WTC11 (cell line): ENCODE measurements at regions not wholly inside any gene's neighbourhood (a gene's known extent, or its start where the extent isn't known, plus 50 kb on each side); places are given as distances from the start of the nearest gene placed in this dataset.

Experiments used
- ATAC-seq: fragments of 200-7000 bp; cut with Tn5 transposase; 2 replicates; pipeline ENCODE4 v1.10.0; 2021; ENCODE audit warnings: mild to moderate bottlenecking, moderate library complexity
- CTCF ChIA-PET: fragments of 300-600 bp; sonication (Branson Sonifier 250); formaldehyde crosslinking; loops from one replicate; lab custom pipeline; 2021; ENCODE audit warnings: antibody characterized with exemption; lab: Charles Lee
- POLR2A ChIA-PET: fragments of 350-600 bp; sonication (Branson Sonifier 250); formaldehyde crosslinking; loops from one replicate; lab custom pipeline; 2021; ENCODE audit warnings: antibody characterized with exemption; lab: Charles Lee
- DNase-seq: peaks from one replicate; pipeline ENCODE4 v3.0.0; 2021; ENCODE audit warnings: low spot score
- H3K27ac Mint-ChIP-seq: 2 replicates; pipeline ENCODE4 v1.8.0; 2021; ENCODE audit warnings: mixed read lengths
- H3K27me3 Mint-ChIP-seq: 2 replicates; pipeline ENCODE4 v1.8.0; 2021; ENCODE audit warnings: low read depth, mild to moderate bottlenecking, moderate library complexity, mixed read lengths
- H3K36me3 Mint-ChIP-seq: 2 replicates; pipeline ENCODE4 v1.8.0; 2021; ENCODE audit warnings: mixed read lengths
- H3K4me1 Mint-ChIP-seq: 2 replicates; pipeline ENCODE4 v1.8.0; 2022; ENCODE audit warnings: mixed read lengths
- H3K4me3 Mint-ChIP-seq: 2 replicates; pipeline ENCODE4 v1.8.0; 2021; ENCODE audit warnings: mild to moderate bottlenecking, moderate library complexity, mixed read lengths
- H3K9me3 Mint-ChIP-seq: 2 replicates; pipeline ENCODE4 v1.8.0; 2021; ENCODE audit warnings: mixed read lengths
- ELF4 ChIP-seq: sonication (generic); formaldehyde crosslinking; IDR thresholded peaks from 2 replicates; pipeline ENCODE4 v1.8.1; 2022; ENCODE audit warnings: low read depth, mild to moderate bottlenecking, moderate library complexity, missing genetic modification reagents
- EMX1 ChIP-seq: fragments of 250-450 bp; sonication (Bioruptor Pico); IDR thresholded peaks from 2 replicates; pipeline ENCODE4 v1.8.0; 2021; ENCODE audit warnings: mild to moderate bottlenecking
- FOXJ3 ChIP-seq: sonication (generic); formaldehyde crosslinking; IDR thresholded peaks from 2 replicates; pipeline ENCODE4 v1.9.0; 2021; ENCODE audit warnings: missing genetic modification reagents, mild to moderate bottlenecking, borderline replicate concordance
- GABPB1 ChIP-seq: sonication (generic); formaldehyde crosslinking; IDR thresholded peaks from 2 replicates; pipeline ENCODE4 v1.8.1; 2023; ENCODE audit warnings: mild to moderate bottlenecking, missing genetic modification reagents
- GRHL2 ChIP-seq: fragments of 250-450 bp; sonication (Bioruptor Pico); IDR thresholded peaks from 2 replicates; pipeline ENCODE4 v1.8.0; 2022; ENCODE audit warnings: mild to moderate bottlenecking, moderate library complexity; ENCODE audit not compliant: insufficient replicate concordance, severe bottlenecking
- IRF2 ChIP-seq: sonication (generic); formaldehyde crosslinking; IDR thresholded peaks from 2 replicates; pipeline ENCODE4 v1.8.0; 2022; ENCODE audit warnings: low read depth, missing genetic modification reagents, borderline replicate concordance
- NFYB ChIP-seq: sonication (generic); formaldehyde crosslinking; conservative IDR thresholded peaks from 2 replicates; pipeline ENCODE4 v1.8.0; 2022; ENCODE audit warnings: low read depth, missing genetic modification reagents
- NR1H2 ChIP-seq: sonication (generic); formaldehyde crosslinking; IDR thresholded peaks from 2 replicates; pipeline ENCODE4 v1.9.0; 2021; ENCODE audit warnings: mild to moderate bottlenecking, moderate library complexity, missing genetic modification reagents
- NR2C2 ChIP-seq: sonication (generic); formaldehyde crosslinking; IDR thresholded peaks from 2 replicates; pipeline ENCODE4 v1.8.0; 2022; ENCODE audit warnings: mild to moderate bottlenecking, missing genetic modification reagents
- SP1 ChIP-seq: sonication (generic); formaldehyde crosslinking; conservative IDR thresholded peaks from 2 replicates; pipeline ENCODE4 v1.8.1; 2022; ENCODE audit warnings: missing genetic modification reagents
- TCF7 ChIP-seq: sonication (generic); formaldehyde crosslinking; IDR thresholded peaks from 2 replicates; pipeline ENCODE4 v1.8.0; 2022; ENCODE audit warnings: mild to moderate bottlenecking, low read depth, missing genetic modification reagents, moderate library complexity
- TEAD1 ChIP-seq: sonication (generic); formaldehyde crosslinking; IDR thresholded peaks from 2 replicates; pipeline ENCODE4 v1.8.0; 2022; ENCODE audit warnings: mild to moderate bottlenecking, missing genetic modification reagents
- ZBTB21 ChIP-seq: sonication (generic); formaldehyde crosslinking; IDR thresholded peaks from 2 replicates; pipeline ENCODE4 v1.8.1; 2023; ENCODE audit warnings: mild to moderate bottlenecking, missing genetic modification reagents, borderline replicate concordance
- ZNF121 ChIP-seq: sonication (generic); formaldehyde crosslinking; IDR thresholded peaks from 2 replicates; pipeline ENCODE4 v1.8.0; 2023; ENCODE audit warnings: missing genetic modification reagents
- ZNF232 ChIP-seq: sonication (generic); formaldehyde crosslinking; IDR thresholded peaks from 2 replicates; pipeline ENCODE4 v1.8.0; 2022; ENCODE audit warnings: mild to moderate bottlenecking, missing genetic modification reagents
- ZNF263 ChIP-seq: sonication (generic); formaldehyde crosslinking; IDR thresholded peaks from 2 replicates; pipeline ENCODE4 v1.8.1; 2022; ENCODE audit warnings: low read depth, mild to moderate bottlenecking, moderate library complexity, missing genetic modification reagents
- ZNF396 ChIP-seq: fragments of 250-450 bp; sonication (Bioruptor Pico); IDR thresholded peaks from 2 replicates; pipeline ENCODE4 v1.8.0; 2021; ENCODE audit warnings: mild to moderate bottlenecking, moderate library complexity, borderline replicate concordance
- TF ChIP-seq, protein P1 (sequence below): sonication (generic); formaldehyde crosslinking; IDR thresholded peaks from 2 replicates; pipeline ENCODE4 v1.8.1; 2022; ENCODE audit warnings: low read depth, missing genetic modification reagents, borderline replicate concordance
- TF ChIP-seq, protein P2 (sequence below): fragments of 200-600 bp; IDR thresholded peaks from 2 replicates; pipeline ENCODE4 v1.8.0; 2022; ENCODE audit warnings: antibody characterized with exemption
- TF ChIP-seq, protein P3 (sequence below): sonication (generic); formaldehyde crosslinking; IDR thresholded peaks from 2 replicates; pipeline ENCODE4 v1.8.1; 2022; ENCODE audit warnings: low read depth, mild to moderate bottlenecking, moderate library complexity, missing genetic modification reagents, borderline replicate concordance
- TF ChIP-seq, protein P4 (sequence below): fragments of 250-450 bp; sonication (Bioruptor Pico); IDR thresholded peaks from 2 replicates; pipeline ENCODE4 v1.9.0; 2021; ENCODE audit warnings: mild to moderate bottlenecking, borderline replicate concordance
- TF ChIP-seq, protein P5 (sequence below): sonication (generic); formaldehyde crosslinking; IDR thresholded peaks from 2 replicates; pipeline ENCODE4 v1.8.1; 2023; ENCODE audit warnings: mild to moderate bottlenecking, missing genetic modification reagents, moderate library complexity
- TF ChIP-seq, protein P6 (sequence below): fragments of 250-450 bp; sonication (Bioruptor Pico); conservative IDR thresholded peaks from 2 replicates; pipeline ENCODE4 v1.9.0; 2021; ENCODE audit warnings: mild to moderate bottlenecking
- TF ChIP-seq, protein P7 (sequence below): sonication (generic); formaldehyde crosslinking; IDR thresholded peaks from 2 replicates; pipeline ENCODE4 v1.8.1; 2022; ENCODE audit warnings: mild to moderate bottlenecking, missing genetic modification reagents, moderate library complexity, borderline replicate concordance

DNA sequence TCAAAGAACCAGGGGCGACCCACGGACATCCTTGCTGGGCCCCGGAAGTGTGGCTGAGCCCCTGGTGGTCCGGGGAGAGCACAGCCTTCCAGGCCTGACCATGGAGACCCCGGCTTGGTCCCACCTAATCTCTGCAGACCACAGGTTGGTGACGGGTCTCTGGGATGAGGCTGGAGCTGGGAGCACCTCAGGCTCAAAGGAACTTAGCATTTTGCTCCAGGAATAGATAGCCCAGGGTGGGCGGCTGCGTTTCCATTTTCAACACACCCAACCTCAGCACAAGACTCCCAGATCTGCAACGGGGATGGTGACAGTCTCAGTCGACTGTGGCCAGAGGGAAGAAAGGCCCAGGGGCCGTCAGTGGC, 58.5 kb downstream of the FOXL3 start (continued):
- TF ChIP-seq, protein P1, sequence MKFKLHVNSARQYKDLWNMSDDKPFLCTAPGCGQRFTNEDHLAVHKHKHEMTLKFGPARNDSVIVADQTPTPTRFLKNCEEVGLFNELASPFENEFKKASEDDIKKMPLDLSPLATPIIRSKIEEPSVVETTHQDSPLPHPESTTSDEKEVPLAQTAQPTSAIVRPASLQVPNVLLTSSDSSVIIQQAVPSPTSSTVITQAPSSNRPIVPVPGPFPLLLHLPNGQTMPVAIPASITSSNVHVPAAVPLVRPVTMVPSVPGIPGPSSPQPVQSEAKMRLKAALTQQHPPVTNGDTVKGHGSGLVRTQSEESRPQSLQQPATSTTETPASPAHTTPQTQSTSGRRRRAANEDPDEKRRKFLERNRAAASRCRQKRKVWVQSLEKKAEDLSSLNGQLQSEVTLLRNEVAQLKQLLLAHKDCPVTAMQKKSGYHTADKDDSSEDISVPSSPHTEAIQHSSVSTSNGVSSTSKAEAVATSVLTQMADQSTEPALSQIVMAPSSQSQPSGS, result no peak
- TF ChIP-seq TEAD1 (CRISPR knock-in tag), result no peak
- TF ChIP-seq NFYB, result no peak
- TF ChIP-seq ZBTB21 (CRISPR knock-in tag), result no peak
- no peak for TF ChIP-seq ZNF263 (CRISPR knock-in tag)
- TF ChIP-seq SP1 (CRISPR knock-in tag), result no peak
- TF ChIP-seq IRF2 (CRISPR knock-in tag), result no peak
- TF ChIP-seq, protein P2, sequence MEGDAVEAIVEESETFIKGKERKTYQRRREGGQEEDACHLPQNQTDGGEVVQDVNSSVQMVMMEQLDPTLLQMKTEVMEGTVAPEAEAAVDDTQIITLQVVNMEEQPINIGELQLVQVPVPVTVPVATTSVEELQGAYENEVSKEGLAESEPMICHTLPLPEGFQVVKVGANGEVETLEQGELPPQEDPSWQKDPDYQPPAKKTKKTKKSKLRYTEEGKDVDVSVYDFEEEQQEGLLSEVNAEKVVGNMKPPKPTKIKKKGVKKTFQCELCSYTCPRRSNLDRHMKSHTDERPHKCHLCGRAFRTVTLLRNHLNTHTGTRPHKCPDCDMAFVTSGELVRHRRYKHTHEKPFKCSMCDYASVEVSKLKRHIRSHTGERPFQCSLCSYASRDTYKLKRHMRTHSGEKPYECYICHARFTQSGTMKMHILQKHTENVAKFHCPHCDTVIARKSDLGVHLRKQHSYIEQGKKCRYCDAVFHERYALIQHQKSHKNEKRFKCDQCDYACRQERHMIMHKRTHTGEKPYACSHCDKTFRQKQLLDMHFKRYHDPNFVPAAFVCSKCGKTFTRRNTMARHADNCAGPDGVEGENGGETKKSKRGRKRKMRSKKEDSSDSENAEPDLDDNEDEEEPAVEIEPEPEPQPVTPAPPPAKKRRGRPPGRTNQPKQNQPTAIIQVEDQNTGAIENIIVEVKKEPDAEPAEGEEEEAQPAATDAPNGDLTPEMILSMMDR, result no peak
- TF ChIP-seq EMX1 (CRISPR knock-in tag), result no peak

DNA sequence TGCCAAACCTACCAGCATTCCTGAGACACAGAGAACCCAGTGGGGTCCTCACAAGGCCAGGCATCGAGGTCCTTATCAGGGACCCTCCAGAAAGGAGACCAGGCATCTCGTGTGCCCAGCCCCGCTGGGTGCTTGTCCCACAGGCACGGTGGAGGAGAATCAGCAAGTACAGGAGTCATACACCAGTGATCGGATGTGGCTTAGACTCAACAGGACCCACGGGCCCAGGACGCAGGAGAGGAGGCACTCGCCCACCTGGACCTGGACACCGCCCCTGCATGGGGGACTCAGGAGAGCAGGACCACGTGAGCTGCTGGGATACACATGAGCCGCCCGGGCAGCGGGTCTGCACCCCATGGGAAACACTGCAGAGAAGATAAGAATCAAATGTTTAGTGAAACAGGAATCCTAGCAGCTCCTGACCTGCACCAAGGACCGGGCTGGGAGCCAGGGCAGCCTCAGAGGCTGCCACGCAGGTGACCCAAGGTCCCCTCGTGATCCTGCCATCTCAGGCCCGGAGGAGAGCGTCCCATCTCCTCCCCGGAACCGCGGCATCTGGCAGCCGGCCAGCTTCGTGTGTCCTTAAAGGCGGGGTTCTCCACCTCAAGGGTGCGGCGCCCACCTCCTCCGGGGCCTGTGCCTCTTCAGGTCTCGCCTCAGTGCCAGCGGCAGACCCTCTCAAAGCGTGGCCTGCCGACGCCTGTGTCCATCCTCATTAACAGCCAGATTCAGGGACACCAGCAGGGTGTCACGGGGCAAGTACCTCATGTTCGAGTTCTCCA, 59.2 kb downstream of the FOXL3 start:
- H3K27ac Mint-ChIP-seq, result peak overlapping the region; percentile 36; the same call in 1 of the 2 replicates
- H3K36me3 Mint-ChIP-seq, result no peaks in the 10 kb centered on the region
- ChIA-PET CTCF (no interaction called here), POLR2A (no interaction called here)
- no peaks in the 10 kb centered on the region for H3K9me3 Mint-ChIP-seq
- 0 out of 2 replicates have a peak, but pooled peaks cover 2% of the 10 kb centered on the region for H3K4me1 Mint-ChIP-seq
- no peak for DNase-seq
- no peaks in the 10 kb centered on the region for H3K27me3 Mint-ChIP-seq
- no peak overlapping the region for H3K4me3 Mint-ChIP-seq
- ATAC-seq, result no peak
- no peak for TF ChIP-seq ZNF121 (CRISPR knock-in tag)
- no peak for TF ChIP-seq FOXJ3 (CRISPR knock-in tag)
- TF ChIP-seq IRF2 (CRISPR knock-in tag), result no peak
- no peak for TF ChIP-seq NR2C2
- TF ChIP-seq, protein P3, sequence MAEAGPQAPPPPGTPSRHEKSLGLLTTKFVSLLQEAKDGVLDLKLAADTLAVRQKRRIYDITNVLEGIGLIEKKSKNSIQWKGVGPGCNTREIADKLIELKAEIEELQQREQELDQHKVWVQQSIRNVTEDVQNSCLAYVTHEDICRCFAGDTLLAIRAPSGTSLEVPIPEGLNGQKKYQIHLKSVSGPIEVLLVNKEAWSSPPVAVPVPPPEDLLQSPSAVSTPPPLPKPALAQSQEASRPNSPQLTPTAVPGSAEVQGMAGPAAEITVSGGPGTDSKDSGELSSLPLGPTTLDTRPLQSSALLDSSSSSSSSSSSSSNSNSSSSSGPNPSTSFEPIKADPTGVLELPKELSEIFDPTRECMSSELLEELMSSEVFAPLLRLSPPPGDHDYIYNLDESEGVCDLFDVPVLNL, result no peak
- TF ChIP-seq GRHL2 (CRISPR knock-in tag), result no peak
- TF ChIP-seq GABPB1 (CRISPR knock-in tag), result no peak
- TF ChIP-seq ELF4 (CRISPR knock-in tag), result no peak
- TF ChIP-seq, protein P4, sequence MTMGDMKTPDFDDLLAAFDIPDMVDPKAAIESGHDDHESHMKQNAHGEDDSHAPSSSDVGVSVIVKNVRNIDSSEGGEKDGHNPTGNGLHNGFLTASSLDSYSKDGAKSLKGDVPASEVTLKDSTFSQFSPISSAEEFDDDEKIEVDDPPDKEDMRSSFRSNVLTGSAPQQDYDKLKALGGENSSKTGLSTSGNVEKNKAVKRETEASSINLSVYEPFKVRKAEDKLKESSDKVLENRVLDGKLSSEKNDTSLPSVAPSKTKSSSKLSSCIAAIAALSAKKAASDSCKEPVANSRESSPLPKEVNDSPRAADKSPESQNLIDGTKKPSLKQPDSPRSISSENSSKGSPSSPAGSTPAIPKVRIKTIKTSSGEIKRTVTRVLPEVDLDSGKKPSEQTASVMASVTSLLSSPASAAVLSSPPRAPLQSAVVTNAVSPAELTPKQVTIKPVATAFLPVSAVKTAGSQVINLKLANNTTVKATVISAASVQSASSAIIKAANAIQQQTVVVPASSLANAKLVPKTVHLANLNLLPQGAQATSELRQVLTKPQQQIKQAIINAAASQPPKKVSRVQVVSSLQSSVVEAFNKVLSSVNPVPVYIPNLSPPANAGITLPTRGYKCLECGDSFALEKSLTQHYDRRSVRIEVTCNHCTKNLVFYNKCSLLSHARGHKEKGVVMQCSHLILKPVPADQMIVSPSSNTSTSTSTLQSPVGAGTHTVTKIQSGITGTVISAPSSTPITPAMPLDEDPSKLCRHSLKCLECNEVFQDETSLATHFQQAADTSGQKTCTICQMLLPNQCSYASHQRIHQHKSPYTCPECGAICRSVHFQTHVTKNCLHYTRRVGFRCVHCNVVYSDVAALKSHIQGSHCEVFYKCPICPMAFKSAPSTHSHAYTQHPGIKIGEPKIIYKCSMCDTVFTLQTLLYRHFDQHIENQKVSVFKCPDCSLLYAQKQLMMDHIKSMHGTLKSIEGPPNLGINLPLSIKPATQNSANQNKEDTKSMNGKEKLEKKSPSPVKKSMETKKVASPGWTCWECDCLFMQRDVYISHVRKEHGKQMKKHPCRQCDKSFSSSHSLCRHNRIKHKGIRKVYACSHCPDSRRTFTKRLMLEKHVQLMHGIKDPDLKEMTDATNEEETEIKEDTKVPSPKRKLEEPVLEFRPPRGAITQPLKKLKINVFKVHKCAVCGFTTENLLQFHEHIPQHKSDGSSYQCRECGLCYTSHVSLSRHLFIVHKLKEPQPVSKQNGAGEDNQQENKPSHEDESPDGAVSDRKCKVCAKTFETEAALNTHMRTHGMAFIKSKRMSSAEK (CRISPR knock-in tag), result no peak
- TF ChIP-seq TCF7 (CRISPR knock-in tag), result no peak
- TF ChIP-seq ZNF232 (CRISPR knock-in tag), result no peak
- TF ChIP-seq NR1H2 (CRISPR knock-in tag), result no peak
- TF ChIP-seq ZNF396, result no peak
- TF ChIP-seq, protein P5, sequence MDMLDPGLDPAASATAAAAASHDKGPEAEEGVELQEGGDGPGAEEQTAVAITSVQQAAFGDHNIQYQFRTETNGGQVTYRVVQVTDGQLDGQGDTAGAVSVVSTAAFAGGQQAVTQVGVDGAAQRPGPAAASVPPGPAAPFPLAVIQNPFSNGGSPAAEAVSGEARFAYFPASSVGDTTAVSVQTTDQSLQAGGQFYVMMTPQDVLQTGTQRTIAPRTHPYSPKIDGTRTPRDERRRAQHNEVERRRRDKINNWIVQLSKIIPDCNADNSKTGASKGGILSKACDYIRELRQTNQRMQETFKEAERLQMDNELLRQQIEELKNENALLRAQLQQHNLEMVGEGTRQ (CRISPR knock-in tag), result no peak
- TF ChIP-seq, protein P6, sequence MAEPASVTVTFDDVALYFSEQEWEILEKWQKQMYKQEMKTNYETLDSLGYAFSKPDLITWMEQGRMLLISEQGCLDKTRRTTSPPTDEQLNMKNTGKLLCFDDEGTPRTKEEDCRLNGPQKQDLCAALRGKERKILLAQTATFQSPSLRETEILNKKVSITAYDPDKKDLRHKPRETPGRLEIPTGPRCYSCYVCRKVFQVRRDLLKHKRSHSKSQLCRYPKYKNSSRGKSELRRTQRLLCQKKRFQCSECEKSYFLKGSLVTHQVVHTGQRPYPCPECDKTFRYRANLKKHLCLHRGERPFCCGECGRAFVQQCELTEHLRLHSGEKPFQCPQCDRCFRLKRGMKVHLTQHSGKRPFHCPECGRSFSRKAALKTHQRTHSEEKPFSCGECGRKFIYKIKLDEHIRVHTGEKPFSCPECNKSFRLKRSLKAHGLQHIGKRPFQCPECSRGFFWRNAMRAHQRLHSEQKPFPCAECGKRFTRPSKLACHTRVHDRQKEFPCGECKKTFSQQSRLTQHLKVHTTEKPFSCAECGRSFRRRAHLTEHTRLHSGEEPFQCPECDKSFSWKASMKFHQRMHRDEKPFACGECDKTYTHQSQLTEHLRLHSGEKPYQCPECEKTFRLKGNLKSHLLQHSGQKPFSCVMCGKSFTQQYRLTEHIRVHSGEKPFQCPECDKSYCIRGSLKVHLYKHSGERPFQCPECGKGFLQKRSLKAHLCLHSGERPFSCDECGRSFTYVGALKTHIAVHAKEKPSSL (CRISPR knock-in tag), result no peak
- TF ChIP-seq, protein P7, sequence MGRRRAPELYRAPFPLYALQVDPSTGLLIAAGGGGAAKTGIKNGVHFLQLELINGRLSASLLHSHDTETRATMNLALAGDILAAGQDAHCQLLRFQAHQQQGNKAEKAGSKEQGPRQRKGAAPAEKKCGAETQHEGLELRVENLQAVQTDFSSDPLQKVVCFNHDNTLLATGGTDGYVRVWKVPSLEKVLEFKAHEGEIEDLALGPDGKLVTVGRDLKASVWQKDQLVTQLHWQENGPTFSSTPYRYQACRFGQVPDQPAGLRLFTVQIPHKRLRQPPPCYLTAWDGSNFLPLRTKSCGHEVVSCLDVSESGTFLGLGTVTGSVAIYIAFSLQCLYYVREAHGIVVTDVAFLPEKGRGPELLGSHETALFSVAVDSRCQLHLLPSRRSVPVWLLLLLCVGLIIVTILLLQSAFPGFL (CRISPR knock-in tag), result no peak
